ENCODE measurements at regions not wholly inside any gene's neighbourhood (a gene's known extent, or its start where the extent isn't known, plus 50 kb on each side); places are given as distances from the start of the nearest gene placed in this dataset.

DNA sequence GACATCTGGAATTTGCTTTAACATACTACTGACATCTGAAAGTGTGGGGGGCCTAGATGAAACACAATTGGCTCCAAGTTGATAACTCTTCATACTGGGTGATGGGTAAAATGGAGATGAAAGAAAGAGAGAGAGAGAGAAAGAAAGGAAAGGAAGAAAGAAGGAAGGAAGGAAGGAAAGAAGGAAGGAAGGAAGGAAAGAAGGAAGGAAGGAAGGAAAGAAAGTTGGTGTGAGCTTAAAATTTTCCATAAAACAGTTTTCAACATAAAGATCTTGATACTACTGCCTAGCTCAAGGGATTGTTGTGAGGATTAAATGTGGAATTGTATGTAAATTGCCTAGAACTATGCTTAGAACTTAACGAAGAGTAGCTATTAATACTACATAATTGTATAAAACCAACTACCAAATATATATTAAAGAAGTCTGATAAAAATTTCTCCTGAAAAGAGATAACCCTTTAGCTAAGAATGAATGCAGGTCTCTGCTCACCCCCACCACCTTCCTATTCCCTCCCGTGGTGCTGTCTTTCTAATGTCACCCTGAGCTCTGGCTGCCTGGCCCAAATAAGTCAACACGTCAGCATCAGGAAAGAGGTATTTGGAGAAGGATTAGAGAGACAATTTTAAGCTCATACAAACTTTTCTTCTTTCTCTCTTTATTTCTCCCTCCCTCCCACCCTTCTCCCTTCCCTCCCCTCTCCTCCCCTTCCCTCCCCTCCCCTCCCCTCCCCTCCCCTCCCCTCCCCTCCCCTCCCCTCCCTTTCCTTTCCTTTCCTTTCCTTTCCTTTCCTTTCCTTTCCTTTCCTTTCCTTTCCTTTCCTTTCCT is 89.3 kb upstream of the SGIP1 start:
- no peak for TF ChIP-seq POLR2A (IDR thresholded peaks at IDR 0.05)
- TF ChIP-seq, protein P1, sequence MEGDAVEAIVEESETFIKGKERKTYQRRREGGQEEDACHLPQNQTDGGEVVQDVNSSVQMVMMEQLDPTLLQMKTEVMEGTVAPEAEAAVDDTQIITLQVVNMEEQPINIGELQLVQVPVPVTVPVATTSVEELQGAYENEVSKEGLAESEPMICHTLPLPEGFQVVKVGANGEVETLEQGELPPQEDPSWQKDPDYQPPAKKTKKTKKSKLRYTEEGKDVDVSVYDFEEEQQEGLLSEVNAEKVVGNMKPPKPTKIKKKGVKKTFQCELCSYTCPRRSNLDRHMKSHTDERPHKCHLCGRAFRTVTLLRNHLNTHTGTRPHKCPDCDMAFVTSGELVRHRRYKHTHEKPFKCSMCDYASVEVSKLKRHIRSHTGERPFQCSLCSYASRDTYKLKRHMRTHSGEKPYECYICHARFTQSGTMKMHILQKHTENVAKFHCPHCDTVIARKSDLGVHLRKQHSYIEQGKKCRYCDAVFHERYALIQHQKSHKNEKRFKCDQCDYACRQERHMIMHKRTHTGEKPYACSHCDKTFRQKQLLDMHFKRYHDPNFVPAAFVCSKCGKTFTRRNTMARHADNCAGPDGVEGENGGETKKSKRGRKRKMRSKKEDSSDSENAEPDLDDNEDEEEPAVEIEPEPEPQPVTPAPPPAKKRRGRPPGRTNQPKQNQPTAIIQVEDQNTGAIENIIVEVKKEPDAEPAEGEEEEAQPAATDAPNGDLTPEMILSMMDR (IDR thresholded peaks at IDR 0.05): no peak

Data from Peyer's patch (tissue), 4 donors.